SKM-1 (cell line): ENCODE measurements at regions not wholly inside any gene's neighbourhood (a gene's known extent, or its start where the extent isn't known, plus 50 kb on each side); places are given as distances from the start of the nearest gene placed in this dataset.
A peak's percentile ranks its signal among the peaks of the same experiment; 100 is the strongest.

Experiments
- DNase-seq: peaks from one replicate; lab custom pipeline; 2025; ENCODE audit not compliant: unreplicated experiment; lab: John Stamatoyannopoulos, UW

DNA sequence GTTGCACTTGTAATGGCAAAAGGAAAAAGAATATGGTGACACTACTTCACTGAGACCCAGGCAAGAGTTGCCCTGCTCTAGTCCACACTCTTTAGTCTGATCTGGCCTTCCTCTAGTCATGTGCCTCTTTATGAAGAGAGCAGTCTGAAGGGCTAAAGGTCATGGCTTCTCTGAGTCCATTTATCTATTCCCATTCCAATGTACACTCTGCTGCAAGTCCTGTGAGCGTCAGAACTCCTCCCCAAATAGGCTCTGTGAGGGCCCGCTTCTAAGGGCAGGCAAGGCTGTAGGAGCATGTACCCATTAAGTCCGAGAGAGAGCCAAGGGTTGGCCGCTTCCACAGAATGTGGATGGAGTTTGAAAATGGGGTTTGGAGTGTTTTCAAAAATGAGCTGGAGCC is 209.3 kb downstream of the AHR start:
- DNase-seq = no peak

DNA sequence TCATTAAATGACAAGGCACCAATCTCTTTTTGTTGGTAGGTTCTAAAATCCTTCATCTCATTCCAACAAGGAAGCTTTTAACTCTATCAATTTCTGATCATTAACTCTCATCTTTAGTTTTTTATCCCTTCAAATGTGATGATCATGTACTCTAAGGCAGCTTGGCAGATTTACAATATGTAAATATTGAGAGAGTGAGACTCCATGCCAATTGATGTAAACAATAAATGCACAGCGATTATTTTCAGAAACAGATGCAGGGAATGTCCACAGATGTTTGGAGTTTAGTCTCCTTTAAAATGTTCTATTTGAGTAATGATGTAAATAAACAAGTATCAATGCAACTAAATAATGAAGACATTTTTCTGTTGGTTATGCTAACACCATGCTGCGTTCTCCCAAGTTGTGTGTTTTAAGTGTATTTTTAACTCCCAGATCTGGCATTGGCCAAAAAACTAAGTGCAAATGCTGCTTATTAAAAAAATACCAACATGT is 213.8 kb downstream of the AHR start:
- no peak for DNase-seq

DNA sequence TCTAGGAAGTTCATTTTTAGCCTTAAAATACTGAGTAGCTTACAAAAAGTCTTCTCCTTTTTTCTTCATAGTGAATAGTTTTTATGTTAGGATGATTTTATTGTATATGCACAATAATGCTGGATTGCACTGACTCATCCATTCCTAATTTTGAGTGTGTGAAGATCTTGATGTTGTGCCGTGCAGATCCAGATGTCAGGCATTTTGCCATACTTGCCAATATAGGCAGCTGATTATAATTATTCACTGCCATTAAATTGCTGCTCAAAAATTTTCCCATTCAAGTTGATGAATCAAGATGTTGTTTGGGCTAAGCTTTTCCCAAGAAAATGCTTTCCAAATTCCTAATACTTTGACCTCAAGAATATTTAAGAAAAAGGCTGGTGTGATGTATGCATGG is 218.3 kb downstream of the AHR start:
- DNase-seq = no peak

- no peak for DNase-seq
These were observed 222.5 kb downstream of the AHR start for GRCh38 chr7:17520941-17521340.

- no peak for DNase-seq
These were observed 223.0 kb downstream of the AHR start for GRCh38 chr7:17521437-17521836.

- DNase-seq = no peak
These were observed 225.6 kb downstream of the AHR start for GRCh38 chr7:17523813-17524739.

- no peak for DNase-seq
These were observed 226.3 kb downstream of the AHR start for GRCh38 chr7:17524746-17525145.

- no peak for DNase-seq
These were observed 228.2 kb downstream of the AHR start for GRCh38 chr7:17526621-17527020.

GRCh38 chr7:17528636-17529035 is 230.2 kb downstream of the AHR start:
- no peak for DNase-seq

DNA sequence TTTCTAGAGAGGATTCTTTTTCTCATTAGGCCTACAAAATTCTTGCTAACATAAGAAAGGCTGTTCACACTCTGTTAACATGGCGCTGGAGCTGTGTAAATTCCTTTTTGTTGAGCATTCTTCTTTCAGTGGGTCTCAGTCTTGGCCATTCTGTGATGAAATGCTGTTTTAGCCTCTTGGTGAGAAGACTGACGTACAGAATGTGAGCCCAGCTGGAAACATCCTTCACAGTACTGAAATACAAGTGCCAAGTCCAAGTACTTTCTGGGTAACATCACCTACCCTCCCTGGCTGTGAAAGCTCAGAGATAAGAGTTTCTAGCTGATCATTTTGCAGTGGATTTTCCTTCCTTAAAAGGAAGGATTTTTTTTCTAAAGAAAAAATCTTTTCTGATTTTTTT is 231.8 kb downstream of the AHR start:
- DNase-seq = no peak

DNA sequence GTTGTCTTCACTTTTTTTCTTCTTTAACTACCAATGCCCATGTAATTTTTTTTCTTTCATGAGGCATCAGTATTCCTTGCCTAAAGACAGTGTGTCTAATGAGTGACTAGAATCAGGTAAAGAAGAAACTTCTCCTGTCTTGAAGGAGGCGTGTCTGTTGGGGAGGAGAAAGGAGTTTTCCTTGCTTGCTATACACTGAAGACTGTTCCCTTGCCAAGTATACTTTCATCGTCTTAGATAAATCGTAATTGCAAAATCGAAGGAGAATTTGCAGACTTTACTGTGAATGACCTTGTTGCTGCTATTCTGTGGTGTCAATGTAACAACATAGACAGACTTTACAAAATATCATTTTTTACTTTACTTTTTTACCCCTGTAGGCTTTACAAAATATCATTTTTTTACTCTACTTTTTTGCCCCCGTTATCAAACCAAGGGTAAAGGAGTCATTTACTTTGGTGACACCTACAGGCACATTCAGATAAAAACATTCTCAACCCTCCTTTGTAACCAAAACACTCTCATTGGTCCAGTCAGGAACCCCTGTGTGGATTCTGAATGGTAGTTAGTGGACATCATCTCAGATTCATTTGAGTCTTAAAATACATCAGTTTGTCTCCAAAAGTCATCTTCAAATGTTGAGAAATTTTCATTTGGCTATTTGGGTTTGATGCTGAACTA is 232.4 kb downstream of the AHR start:
- peak; percentile 14 for DNase-seq

- no peak for DNase-seq
These were observed 234.5 kb downstream of the AHR start for GRCh38 chr7:17532861-17533404.

GRCh38 chr7:17534348-17534747 is 235.9 kb downstream of the AHR start:
- no peak for DNase-seq

DNA sequence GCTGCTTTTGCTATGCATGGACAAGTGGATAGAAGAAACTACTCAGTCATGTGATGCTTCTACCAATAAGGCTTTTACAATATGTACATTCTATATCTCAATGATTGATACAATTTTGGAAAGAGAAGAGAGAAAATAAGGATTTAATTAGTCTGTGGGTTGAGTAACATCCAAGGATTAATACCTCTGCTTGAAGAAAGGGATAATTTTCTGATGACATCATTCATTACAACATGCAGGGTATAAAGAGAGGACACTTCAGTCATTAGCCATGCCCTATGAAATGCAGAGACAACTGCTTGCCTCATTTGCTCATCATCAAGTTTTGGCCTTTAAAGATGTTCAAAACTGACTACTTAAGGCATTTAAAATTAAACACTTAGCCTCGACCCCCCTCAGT is 237.3 kb downstream of the AHR start:
- DNase-seq = no peak

GRCh38 chr7:17544401-17544800 is 245.9 kb downstream of the AHR start:
- no peak for DNase-seq

- no peak for DNase-seq
These were observed 246.9 kb downstream of the AHR start for GRCh38 chr7:17545348-17545747.

DNA sequence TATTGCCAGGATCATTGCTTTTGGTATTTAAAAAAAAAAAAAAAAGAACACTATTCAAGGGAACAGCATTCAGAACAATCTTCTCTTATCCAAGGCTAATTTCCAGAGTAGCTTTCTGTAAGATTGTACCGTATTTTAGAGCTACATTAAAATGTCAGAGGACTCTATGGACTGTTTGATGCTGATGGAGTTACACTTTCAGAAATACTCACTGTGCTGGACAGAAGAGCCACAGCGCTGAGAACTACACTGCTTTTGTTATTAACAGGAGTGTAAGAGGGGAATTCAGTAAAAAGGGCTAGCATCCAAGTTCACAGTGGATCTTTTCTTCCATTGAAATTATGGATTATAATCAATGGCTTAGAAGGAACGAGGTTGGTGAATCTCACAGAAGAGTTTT is 247.7 kb downstream of the AHR start:
- no peak for DNase-seq

DNA sequence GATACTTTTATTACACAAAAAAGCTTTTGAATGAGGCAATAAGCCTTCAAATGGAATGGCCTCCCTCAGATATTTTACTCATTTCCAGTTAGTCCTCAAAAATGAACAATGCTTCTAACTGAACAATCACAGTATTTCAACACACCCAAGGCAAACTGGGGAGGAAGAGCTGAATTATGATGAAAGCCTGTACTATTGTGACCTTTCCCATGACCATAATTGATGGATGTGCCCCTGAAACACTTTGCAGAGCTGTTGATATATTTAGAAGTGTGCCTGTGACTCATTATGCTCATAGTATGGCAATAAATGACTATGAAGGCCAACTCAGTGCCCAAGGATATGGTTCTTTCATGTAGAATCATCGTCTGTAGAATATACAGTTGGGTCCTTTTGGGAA is 248.1 kb downstream of the AHR start:
- DNase-seq = peak; percentile 34

DNA sequence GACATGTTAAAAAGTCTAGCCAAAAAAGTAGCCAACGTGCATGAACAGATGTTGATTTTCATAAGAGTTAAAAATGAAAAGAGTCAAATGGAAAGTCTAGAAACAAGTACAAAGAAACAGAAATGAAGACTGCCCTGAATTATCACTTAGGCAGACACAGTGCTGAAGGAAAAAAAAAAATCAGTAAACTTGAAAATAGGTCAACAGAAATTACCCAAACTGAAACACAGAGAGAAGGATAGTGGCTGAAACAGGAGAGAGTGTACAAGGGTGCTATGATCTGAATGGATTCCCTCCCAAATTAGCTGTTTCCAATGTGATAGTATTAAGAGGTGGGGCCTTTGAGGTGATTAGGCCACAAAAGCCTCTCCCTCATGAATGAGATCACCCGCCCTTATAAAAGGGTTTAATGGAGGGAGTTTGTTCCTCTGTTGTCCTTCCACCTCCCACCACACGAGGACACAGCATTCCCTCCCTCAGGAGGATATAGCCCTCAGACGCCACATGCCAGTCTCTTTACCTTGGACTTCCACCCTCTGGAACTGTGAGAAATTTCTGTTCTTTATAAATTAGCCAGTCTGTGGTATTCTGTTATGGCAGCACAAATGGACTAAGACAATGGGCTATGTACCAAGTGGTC is 249.7 kb downstream of the AHR start:
- no peak for DNase-seq

DNA sequence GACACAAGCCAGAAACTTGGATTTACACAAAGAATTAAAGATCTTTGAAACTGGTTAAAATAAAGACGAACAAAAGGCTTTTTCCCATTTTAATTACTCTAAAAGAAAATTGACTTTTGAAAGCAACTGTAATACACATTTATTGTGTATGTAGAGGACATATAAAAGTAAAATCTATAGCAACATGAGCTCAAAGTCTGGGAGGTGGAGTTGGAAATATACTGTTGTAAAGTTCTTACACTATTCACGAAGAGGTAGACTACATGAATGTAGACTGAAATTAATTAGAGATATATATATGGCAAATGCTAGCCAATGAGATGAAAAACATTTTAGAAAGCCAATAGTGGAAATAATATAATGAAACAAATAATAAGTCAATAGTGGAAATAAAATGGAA is 251.0 kb downstream of the AHR start:
- DNase-seq = no peak

GRCh38 chr7:17552373-17552772 is 253.9 kb downstream of the AHR start:
- DNase-seq = no peak

GRCh38 chr7:17552952-17553351 is 254.5 kb downstream of the AHR start:
- DNase-seq = no peak
